ENCODE measurements at regions not wholly inside any gene's neighbourhood (a gene's known extent, or its start where the extent isn't known, plus 50 kb on each side); places are given as distances from the start of the nearest gene placed in this dataset.

GRCh38 chr5:57859626-57860025 lies 377.0 kb upstream of the ACTBL2 start:
- H3K4me3 ChIP-seq (ENCODE audit: low read depth in 2 of 2, low read length in 2 of 2), result no peak overlapping the region
- CTCF ChIA-PET, result no interaction called here
- intact Hi-C loops (cut with micrococcal nuclease; ENCODE audit: unreplicated experiment) (no loop called here), in situ Hi-C loops (cut with HindIII; ENCODE audit: low pct_unique_long_range_greater_than_20kb, low sequenced_read_pairs) (no loop called here)
- no peak overlapping the region for H3K27ac ChIP-seq (ENCODE audit: low read length)
- ATAC-seq, result no peak
- H3K27me3 ChIP-seq (ENCODE audit: control insufficient read depth, insufficient read depth, low read length), result no peaks in the 10 kb centered on the region
- TF ChIP-seq SIN3A (IDR thresholded peaks at IDR 0.05; ENCODE audit: borderline replicate concordance, insufficient read depth, low read depth, low read length) (no peak), TCF7L2 (IDR thresholded peaks at IDR 0.05; ENCODE audit: low read depth, low read length) (no peak), CTCF (IDR thresholded peaks at IDR 0.05) (no peak), REST (IDR thresholded peaks at IDR 0.05; ENCODE audit: insufficient read depth in 1 of 2, low read depth in 2 of 2, low read length in 1 of 2) (no peak), POLR2AphosphoS5 (IDR thresholded peaks at IDR 0.05; ENCODE audit: low read depth, low read length) (no peak)
- no peak for DNase-seq (ENCODE audit: low read depth, low spot score)
- POLR2A ChIA-PET, result no interaction called here
- no TSS peak for BruUV-seq (replicated peaks)
- H3K4me1 ChIP-seq (ENCODE audit: control insufficient read depth, insufficient read depth, low read length), result no peaks in the 10 kb centered on the region
- H3K9me3 ChIP-seq (ENCODE audit: control insufficient read depth, insufficient read depth, low read depth, low read length), result no peaks in the 10 kb centered on the region; the same call in 1 of the 2 replicates
- H3K36me3 ChIP-seq (ENCODE audit: control insufficient read depth, insufficient read depth, low read length), result no peaks in the 10 kb centered on the region

- DNase-seq (ENCODE audit: low read depth, low spot score), result no peak
- Histone ChIP-seq H3K27me3 (ENCODE audit: control insufficient read depth, insufficient read depth, low read length) (no peaks in the 10 kb centered on the region), H3K36me3 (ENCODE audit: control insufficient read depth, insufficient read depth, low read length) (no peaks in the 10 kb centered on the region), H3K27ac (ENCODE audit: low read length) (no peak overlapping the region), H3K9me3 (ENCODE audit: control insufficient read depth, insufficient read depth, low read depth, low read length) (no peaks in the 10 kb centered on the region; the same call in 1 of the 2 replicates), H3K4me3 (ENCODE audit: low read depth in 2 of 2, low read length in 2 of 2) (no peak overlapping the region), H3K4me1 (ENCODE audit: control insufficient read depth, insufficient read depth, low read length) (no peaks in the 10 kb centered on the region)
- ChIA-PET POLR2A (interaction anchor here (0.6 kb wide), 1 partner anchor 79 kb away, joined by 4 read pairs; no protein-coding TSS in a partner anchor), CTCF (no interaction called here)
- no peak for TF ChIP-seq TCF7L2 (IDR thresholded peaks at IDR 0.05; ENCODE audit: low read depth, low read length)
- no peak for TF ChIP-seq POLR2AphosphoS5 (IDR thresholded peaks at IDR 0.05; ENCODE audit: low read depth, low read length)
- TF ChIP-seq SIN3A (IDR thresholded peaks at IDR 0.05; ENCODE audit: borderline replicate concordance, insufficient read depth, low read depth, low read length), result no peak
- no peak for TF ChIP-seq REST (IDR thresholded peaks at IDR 0.05; ENCODE audit: insufficient read depth in 1 of 2, low read depth in 2 of 2, low read length in 1 of 2)
- no peak for TF ChIP-seq CTCF (IDR thresholded peaks at IDR 0.05)
- no TSS peak for BruUV-seq (replicated peaks)
- in situ Hi-C loops (cut with HindIII; ENCODE audit: low pct_unique_long_range_greater_than_20kb, low sequenced_read_pairs) (no loop called here), intact Hi-C loops (cut with micrococcal nuclease; ENCODE audit: unreplicated experiment) (no loop called here)
- ATAC-seq, result no peak
Measured at GRCh38 chr5:57858905-57859304, 376.3 kb upstream of the ACTBL2 start.

All from Panc1 (cell line).